NB4 (cell line): ENCODE measurements at regions not wholly inside any gene's neighbourhood (a gene's known extent, or its start where the extent isn't known, plus 50 kb on each side); places are given as distances from the start of the nearest gene placed in this dataset.

Experiments
- CTCF ChIP-seq: IDR thresholded peaks from one replicate; pipeline ENCODE4 v1.5.1; 2012; ENCODE audit warnings: low read depth, low read length
- MYC ChIP-seq: IDR thresholded peaks from 2 replicates; pipeline ENCODE4 v1.6.1; 2011; ENCODE audit warnings: low read depth, low read length
- POLR2A ChIP-seq: IDR thresholded peaks from 2 replicates; pipeline ENCODE4 v1.6.1; 2011; ENCODE audit warnings: mild to moderate bottlenecking; ENCODE audit not compliant: insufficient read length; ENCODE audit errors: extremely low read depth
- TF ChIP-seq, protein P1 (sequence below): IDR thresholded peaks from 2 replicates; pipeline ENCODE4 v1.6.1; 2011; ENCODE audit warnings: low read depth, low read length

- TF ChIP-seq CTCF: no peak
- TF ChIP-seq, protein P1, sequence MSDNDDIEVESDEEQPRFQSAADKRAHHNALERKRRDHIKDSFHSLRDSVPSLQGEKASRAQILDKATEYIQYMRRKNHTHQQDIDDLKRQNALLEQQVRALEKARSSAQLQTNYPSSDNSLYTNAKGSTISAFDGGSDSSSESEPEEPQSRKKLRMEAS: no peak
- TF ChIP-seq POLR2A: no peak
- no peak for TF ChIP-seq MYC
These were observed 104.9 kb downstream of the AQP9 start for GRCh38 chr15:58243070-58243469.
